SIG-M5 treated with dmso at 0.1 percent for 504 hours (cell line): ENCODE measurements at regions not wholly inside any gene's neighbourhood (a gene's known extent, or its start where the extent isn't known, plus 50 kb on each side); places are given as distances from the start of the nearest gene placed in this dataset.

Experiments
- DNase-seq: peaks from one replicate; lab custom pipeline; 2025; ENCODE audit not compliant: unreplicated experiment; lab: John Stamatoyannopoulos, UW

DNA sequence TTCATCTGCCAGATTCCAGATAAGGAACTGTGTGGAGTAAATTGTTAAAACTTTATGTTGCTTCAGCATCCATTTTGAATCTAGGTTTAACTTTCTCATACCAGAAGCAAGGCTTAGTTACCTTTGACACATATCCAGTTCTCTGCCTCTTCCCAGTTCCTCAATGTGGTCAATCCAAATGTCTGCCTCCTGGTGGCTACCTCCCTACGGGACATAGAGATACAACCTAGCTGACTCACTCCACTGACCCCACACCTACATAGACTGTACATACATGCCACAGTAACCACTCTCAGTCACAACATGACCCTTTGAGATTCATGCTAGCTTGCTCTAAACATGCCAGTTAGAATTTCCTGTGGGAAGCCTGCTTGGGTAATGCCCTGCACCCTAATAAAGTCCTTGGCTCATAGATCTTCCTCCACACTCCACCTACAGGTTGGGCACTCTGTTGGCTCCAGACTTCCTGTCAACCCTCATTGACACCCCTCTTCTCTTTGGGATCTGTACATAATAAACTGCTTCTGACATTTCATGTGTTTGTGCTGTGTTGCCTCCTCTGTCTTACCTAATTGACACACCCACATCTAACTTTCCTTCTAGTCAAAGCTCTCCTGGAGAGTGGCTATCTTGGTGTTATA is 278.1 kb downstream of the HTR7 start:
- peak; percentile 0 for DNase-seq

DNA sequence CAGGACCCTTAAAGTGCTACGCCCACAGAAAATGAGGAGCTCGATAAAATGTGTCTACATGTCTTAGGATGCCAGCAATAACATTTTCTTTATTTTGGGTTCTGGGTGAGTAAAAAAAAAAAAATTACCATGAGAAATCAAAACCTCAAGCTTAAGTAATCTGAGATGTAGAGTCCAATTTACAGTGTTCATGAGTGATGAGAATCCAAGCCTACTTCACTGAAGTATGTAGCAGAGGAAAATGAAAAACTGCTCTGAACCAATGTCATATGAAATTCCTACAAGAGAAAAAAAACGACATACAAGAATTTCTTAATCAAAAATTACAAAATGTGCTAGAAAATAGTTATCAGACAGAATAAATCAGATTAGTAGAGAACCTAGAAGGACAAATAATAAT is 274.4 kb downstream of the HTR7 start:
- DNase-seq = no peak

DNA sequence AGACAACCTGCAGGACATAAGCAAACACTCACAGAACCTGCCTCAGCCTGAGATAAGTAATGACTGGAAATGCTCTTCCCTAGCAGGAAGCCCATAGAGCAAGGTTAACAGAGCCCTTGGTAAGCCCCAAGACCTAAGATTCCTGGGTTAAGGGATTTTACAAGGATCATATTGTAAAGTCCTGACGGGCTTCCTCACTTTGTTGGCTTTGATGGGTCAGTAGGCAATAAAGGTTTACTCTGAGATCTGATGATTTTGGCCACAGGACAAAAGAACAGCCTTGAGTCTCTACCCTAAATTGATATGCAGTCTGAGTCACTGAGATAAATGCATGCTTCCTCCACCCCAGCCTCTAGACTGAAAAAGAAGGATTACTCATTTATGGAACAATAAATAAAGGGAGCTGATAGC is 270.8 kb downstream of the HTR7 start:
- no peak for DNase-seq

DNA sequence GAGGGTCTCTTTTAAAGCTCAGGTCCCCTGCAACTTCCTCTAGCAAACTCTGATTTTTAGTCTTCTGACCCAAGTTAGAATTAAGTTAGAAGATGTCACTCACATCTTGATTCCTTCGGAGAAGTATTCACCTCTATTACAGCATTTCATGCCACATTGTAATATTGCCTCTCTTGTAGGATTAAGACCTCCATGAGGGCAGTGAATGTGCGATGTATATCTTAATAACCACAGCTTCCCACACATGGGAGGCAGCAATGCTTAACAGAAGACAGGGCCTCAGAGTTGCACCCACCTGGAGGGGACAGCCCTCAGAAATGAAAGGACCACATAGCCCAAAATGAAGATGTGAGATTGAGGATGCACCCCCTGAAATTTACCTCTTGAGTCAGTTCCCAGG is 270.3 kb downstream of the HTR7 start:
- no peak for DNase-seq

DNA sequence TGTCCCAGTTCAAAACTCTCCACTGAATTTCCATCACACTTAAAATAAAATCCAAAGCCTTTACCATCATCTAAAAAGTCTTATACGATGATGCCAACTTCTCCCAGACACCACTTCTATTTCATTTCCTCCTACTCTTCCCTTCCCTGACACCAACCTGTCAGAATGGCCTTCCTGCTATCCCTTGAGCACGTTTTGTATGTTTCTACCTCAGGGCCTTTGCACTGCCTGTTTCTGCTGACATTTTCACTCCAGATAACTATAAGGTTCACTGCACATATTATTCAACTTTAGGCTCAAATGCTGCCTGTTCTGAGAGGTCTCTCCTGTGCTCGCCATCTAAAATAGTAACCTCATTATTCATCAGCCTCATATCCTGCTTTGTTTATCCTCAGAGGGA is 269.6 kb downstream of the HTR7 start:
- no peak for DNase-seq

DNA sequence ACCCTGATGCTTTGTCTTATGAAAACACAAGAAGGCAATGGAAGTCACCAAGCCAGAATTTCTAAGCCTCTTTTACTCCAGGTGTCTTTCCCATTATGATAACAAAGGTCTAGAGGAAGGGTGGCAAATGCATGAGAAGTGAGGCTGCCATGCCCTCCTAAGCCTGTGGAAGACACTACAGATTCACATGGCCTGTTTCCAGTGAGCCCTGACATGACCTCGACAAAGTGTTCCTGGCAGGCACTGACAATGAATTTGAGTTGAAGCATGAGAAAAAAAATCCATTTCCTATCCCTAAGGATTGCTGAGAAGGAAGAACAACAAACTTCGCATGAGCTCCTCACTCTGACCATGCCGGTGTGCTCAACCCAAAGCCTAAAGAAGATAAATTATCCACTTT is 268.0 kb downstream of the HTR7 start:
- DNase-seq = no peak

DNA sequence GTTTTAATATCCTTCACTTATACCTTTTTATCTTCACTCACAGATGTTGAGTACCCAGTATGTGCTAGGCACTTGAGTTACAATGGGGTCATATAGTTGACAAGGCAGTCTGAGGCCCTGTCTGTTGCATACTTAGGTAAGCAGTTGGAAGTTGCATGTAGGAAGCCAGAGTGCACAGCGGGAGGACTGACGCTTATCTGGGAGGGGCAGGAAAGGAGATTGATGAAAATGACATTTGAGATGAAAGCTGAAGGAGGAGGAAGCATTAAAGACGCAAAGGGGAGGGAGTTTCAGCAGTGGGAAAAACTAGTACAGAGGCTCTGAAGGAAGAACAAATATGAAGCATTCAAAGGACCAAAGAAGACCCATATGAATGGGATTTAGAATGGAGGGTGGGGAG is 266.2 kb downstream of the HTR7 start:
- no peak for DNase-seq

DNA sequence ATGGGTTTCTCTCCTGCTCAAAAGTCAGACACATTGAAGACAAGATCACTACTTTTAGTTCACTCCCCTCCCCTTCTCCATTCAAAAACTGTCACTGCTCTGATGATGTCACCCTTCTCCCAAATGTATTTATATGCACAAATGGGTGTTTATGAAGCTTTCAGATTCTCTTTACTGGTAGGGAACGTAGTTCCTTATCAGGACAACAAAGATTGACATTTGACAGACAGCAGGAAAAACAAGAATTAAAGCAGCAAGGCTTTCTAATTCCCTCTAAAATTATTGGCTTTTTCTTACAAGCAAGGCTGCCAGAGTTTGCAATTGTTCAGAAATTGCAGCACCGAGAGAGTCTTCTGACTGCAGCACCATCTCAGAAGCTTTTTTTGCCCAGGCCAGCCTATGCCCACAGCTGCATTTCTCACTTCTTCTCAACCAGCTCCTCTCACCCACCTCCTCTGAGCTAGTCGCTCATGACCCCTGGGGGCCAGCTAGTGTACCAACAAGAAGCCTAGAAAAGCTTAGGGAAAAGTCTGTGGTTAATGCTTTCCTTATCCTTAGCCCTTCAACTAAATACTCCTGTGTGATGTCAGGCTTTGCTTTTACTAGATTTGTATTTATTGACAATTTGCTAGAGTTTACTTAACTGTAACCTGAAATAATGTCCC is 265.1 kb downstream of the HTR7 start:
- DNase-seq = peak; percentile 5

DNA sequence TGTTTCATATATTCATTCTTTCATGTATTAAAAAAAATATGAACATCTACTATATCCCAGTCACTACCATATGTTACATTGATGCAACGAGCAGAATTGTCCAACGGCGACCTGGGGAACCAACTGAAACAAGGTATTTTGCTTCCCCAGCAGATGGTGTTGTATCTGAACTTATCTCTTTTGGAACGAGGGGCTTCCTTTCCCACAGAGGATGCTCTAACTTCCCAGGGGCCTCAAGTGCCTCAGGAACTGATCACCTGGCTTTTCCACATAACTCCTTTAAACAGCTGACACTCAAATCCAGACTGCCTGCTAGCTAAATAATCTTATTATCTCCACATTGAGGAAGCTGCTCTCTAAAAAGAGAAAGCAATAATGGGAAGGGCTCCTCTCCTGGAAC is 259.3 kb downstream of the HTR7 start:
- DNase-seq = no peak

DNA sequence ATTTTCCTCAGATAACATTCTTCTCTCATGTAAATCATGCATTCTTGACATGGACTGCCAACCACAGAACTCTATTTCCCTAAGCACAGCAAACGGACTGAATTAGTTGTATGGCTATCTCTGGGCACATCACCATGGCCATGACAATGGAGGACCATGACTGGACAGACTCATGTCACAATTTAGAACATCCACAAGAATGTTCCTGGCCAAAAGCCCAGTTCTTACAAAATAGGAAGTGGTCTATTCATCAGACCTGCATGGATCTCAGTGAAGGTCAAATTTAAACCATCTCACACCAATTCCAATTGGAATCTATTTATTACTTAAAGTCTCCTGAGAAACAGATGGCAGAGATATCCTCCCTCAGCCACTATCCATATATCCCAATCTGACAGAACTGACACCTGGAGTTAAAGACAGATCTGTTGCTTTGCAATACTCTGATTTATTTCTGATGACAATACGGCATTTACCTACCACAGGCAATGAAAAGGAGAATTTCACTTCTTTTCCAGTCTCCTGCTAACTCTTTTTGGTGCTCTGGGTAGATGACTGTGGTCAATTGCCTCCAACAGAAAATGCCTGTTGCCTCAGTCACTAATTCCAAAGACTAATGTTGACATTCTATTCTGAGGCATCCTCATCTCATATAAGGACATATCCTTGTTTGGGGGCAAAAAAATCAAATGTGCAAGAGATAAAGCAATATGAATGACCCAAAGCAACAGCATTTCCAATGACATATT is 254.8 kb downstream of the HTR7 start:
- no peak for DNase-seq

DNA sequence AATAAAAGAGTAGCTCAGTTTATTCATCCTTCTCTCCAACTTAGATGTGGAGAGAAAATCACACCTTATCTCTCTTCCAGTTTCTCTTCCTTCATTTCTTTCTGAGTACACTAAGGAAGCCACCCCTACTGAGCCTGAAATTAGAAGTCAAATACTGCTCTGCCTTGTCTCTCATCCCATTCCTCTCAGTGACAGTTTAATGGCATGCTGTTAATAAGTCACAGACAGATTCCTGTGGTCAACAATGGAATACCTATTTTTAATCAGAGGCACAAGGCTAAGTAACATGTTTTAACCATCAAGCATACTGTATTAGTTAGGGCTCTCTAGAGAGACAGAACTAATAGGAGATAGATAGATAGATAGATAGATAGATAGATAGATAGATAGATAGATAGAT is 253.2 kb downstream of the HTR7 start:
- DNase-seq = no peak

DNA sequence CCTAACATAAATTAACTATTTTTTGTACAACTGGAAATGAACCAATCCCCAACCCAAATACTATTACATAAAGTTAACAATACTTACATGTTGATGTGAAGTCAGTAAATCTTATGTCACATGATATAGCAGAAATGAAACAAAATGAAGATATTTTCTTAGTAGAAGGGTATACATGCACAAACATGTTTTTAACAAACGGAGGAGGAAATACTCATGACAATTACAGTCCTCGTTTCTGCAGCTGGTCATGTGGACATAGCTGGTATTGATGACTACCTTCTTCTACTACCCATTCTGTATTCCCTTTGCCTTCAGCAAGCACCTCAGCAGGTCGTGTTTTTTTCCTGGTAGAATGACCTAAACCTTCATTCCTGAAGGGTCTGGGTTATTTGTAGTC is 252.3 kb downstream of the HTR7 start:
- DNase-seq = no peak

DNA sequence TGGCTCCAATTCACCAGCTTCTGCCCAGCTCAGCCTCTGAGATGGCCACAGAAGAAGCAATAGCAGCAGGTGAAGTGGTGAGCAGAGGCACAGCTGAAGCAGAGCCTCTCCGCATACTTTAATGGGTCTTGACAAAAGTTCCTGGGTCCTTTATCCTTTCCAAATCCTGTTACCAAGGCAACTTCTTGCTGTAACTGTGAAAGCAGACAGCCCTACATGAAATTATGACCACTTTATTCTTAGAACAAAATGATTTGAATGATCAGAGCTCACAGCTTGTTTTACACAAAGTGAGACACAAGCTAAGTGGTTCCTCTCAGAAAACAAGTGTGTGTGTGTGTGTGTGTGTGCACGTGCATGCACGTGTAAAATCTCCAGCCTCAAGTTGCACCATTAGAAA is 245.6 kb downstream of the HTR7 start:
- DNase-seq = no peak

DNA sequence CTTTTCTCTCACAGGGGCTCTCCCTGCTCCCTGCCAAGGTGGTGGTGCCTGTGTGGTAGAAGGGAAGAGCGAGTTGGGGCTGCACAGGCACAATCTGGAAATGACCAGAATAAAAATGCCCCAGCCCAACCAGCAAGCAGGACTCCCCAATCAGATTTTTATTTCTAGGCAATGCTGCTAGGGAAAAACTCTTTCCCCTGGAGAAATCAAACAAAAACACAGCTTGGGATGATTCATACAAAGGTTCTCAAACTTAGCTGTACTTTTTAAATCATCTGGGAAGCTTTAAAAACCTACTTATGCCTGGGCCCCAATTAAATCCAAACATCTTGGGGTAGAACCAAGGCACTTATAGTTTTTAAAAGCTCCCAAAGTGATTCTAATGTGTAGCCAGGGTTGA is 243.2 kb downstream of the HTR7 start:
- DNase-seq = no peak

DNA sequence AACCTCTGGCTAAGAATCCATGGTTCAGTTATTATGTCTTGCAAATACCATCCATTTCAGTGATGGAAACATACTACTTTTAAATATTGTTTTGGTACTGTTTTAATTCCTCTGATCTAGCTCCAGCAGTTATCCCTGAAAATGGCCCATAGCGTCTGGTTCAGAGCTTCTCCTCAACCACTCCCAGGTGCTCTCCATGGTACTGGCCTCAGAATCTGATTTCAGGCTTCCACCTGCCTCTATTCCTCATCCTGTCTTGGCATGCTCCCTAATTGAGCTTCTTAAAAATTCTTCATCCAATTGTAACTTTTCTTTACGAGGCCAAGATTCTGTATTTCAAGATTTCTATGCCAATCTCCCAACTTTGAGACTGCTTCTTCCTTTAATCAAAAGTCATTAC is 236.3 kb downstream of the HTR7 start:
- peak; percentile 0 for DNase-seq

DNA sequence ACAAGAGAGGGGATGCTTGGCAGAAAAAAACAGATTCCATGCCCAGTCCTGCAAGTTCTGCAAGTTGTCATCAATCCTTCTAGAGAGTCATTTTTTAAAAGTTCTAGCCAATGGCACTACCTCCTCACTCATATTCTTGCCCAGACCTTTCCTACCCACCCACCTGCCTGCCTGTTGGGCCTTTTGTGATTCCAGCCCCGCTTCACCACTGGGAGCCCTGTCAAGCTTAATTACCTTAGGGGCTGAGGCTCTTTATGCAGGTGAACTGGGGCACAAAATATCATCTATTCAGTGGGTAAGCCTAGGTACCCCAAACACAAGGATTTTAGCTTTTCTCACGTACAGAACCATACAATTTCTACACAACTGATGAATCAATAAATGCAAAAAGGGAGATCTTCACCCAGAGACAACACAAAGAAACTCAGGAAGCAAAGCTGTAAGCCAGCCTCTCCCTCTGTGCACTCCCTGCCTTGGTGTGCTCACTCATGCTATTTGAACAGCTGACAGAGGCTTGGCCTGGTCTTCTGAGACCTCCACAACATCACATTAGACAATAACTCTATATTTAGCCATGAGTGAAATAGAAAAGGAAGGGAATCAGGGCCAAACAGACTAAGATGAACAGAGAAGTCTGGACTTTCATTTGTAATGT is 222.6 kb downstream of the HTR7 start:
- DNase-seq = no peak

DNA sequence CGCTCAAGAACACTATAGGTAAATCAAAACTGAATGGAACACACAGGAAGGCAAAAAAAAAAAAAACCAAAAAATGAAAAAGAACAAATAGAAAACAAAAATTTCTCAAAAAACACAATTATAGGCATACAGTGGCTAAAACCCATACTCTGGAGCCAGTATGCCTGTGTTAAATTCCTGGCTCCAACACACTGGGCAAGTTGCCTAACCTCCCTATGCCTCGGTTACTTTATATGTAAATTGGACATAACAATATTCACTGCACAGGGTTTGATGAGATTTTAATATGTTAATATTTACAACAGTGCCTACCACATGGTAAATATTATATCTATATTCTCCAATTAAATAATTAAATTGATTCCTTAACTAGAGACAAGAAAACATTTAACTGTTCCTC is 217.1 kb downstream of the HTR7 start:
- DNase-seq = no peak

DNA sequence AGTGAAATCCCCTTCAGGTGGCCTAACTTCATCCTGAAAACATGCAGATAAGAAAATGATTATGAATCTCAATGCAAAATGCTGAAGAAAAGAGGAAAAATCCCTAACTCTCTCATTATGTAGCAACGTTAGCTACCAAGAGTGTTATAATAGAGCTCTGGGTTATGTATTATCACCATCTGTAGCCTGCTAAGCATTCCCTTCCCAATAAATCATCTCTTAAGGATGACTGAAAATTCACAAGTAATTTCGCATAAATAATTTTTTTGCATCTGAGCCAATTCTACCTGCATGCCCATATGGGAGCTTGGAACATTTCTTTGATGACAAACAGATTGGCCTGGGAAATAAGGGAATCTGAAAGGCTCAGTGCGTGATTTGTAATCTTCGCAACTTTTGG is 216.1 kb downstream of the HTR7 start:
- no peak for DNase-seq

DNA sequence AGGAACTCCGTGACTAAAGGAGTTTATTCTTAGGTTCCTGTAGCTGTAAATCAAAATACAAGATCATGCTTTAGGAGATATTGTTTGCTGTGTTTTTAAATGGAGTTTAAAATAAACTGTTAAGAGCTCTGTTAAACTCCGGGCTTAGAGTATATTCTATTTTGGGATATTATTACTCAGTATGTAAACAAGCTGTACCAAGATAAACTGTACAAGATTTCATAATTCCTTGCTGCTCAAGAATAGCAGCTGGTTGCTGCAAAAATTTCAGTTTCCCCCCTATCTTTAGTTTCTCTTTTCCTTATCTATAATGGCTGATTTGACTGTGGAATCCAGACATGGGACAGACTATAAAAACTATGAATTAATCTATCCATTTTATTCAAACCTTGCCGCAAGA is 215.7 kb downstream of the HTR7 start:
- no peak for DNase-seq

DNA sequence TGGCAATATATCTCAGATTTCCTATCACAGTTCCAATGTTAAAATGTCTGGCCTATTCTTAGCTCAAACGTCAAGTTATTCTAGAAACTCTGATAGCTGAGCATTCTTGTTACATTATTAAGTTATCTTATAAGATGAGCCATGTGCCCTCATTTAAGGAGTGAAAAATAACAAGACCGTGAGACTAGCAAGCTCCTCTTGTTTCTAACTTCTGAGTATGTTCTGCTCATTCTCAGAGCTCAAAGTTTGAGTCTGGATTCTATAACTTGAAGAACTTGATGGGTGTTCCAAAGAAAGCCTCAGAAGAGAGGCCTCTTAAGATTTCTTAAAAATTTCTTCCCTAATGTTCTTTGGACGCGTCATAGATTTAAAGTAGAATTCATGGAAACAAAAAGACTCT is 215.2 kb downstream of the HTR7 start:
- no peak for DNase-seq

DNA sequence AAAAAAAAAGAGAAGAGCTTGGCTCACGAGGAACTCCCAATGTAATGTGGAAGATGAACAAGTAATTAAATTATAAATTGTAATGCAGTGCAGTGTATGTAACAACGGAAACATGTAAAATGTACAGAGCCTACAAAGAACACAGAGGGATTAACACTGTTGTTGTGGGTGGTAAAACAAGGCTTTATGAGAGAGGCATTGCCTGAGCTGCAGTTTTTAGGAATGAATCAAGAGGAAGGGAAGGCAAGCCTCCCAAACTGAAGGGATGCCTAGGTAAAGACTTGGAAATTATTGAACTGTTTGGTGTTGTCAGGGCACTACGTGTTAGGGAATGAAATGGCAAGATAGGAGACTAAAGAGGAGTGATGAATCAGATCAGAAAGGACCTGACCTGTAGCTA is 213.7 kb downstream of the HTR7 start:
- no peak for DNase-seq

DNA sequence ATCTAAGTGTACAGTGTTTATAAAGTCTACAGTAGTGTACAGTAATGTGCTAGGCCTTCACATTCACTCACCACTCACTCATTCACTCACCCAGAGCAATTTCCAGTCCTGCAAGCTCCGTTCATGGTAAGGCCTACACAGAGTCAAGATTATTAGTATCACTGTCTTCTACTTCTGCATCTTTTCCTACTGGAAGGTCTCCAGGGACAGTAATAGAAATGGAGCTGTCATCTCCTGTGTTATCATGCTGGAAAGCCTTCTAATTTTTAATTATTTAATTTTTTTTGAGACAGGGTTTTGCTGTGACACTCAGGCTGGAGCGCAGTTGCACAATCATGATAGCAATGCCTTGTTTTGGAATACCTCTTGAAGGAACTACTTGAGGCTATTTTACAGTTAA is 207.0 kb downstream of the HTR7 start:
- no peak for DNase-seq
